ENCODE measurements at regions not wholly inside any gene's neighbourhood (a gene's known extent, or its start where the extent isn't known, plus 50 kb on each side); places are given as distances from the start of the nearest gene placed in this dataset.

GRCh38 chr3:194998417-194998816, 272.5 kb downstream of the XXYLT1 start:
- H3K4me3 ChIP-seq (ENCODE audit: low read length) = no peak overlapping the region
- 91% methylated on average over 6 of the region's 6 CpGs for WGBS
- DNase-seq = no peak
- H3K27ac ChIP-seq (ENCODE audit: low read length) = no peak overlapping the region
- intact Hi-C loops (cut with DNase I) = no loop called here
- no peaks in the 10 kb centered on the region for H3K27me3 ChIP-seq (ENCODE audit: control insufficient read depth, insufficient read depth)
- peaks cover 6% of the 10 kb centered on the region for H3K4me1 ChIP-seq (ENCODE audit: control insufficient read depth, insufficient read depth, low read length)
- no peaks in the 10 kb centered on the region for H3K9me3 ChIP-seq (ENCODE audit: control insufficient read depth, low read length)
- ATAC-seq = no peak

GRCh38 chr3:194998948-194999347, 272.0 kb downstream of the XXYLT1 start:
- WGBS = 86% methylated on average over 5 of the region's 5 CpGs
- ATAC-seq = no peak
- no peaks in the 10 kb centered on the region for H3K27me3 ChIP-seq (ENCODE audit: control insufficient read depth, insufficient read depth)
- intact Hi-C loops (cut with DNase I) = no loop called here
- H3K4me1 ChIP-seq (ENCODE audit: control insufficient read depth, insufficient read depth, low read length) = peaks cover 6% of the 10 kb centered on the region
- no peak overlapping the region for H3K27ac ChIP-seq (ENCODE audit: low read length)
- no peak for DNase-seq
- H3K9me3 ChIP-seq (ENCODE audit: control insufficient read depth, low read length) = no peaks in the 10 kb centered on the region
- H3K4me3 ChIP-seq (ENCODE audit: low read length) = no peak overlapping the region

- 89% methylated on average over 6 of the region's 6 CpGs for WGBS
- DNase-seq = no peak
- H3K9me3 ChIP-seq (ENCODE audit: control insufficient read depth, low read length) = no peaks in the 10 kb centered on the region
- no peaks in the 10 kb centered on the region for H3K27me3 ChIP-seq (ENCODE audit: control insufficient read depth, insufficient read depth)
- no peak overlapping the region for H3K4me3 ChIP-seq (ENCODE audit: low read length)
- intact Hi-C loops (cut with DNase I) = no loop called here
- peaks cover 6% of the 10 kb centered on the region for H3K4me1 ChIP-seq (ENCODE audit: control insufficient read depth, insufficient read depth, low read length)
- no peak overlapping the region for H3K27ac ChIP-seq (ENCODE audit: low read length)
- ATAC-seq = no peak
Measured at GRCh38 chr3:194999491-194999890, 271.5 kb downstream of the XXYLT1 start.

GRCh38 chr3:195001261-195001660, 269.7 kb downstream of the XXYLT1 start:
- Histone ChIP-seq H3K4me1 (ENCODE audit: control insufficient read depth, insufficient read depth, low read length) (peaks cover 6% of the 10 kb centered on the region), H3K27me3 (ENCODE audit: control insufficient read depth, insufficient read depth) (no peaks in the 10 kb centered on the region), H3K4me3 (ENCODE audit: low read length) (no peak overlapping the region), H3K9me3 (ENCODE audit: control insufficient read depth, low read length) (no peaks in the 10 kb centered on the region), H3K27ac (ENCODE audit: low read length) (no peak overlapping the region)
- no peak for DNase-seq
- intact Hi-C loops (cut with DNase I) = loop anchor here in 3 of 4 donors (5.0 to 10.0 kb wide), 5 partner anchors 104 to 264 kb away; no protein-coding TSS in a partner anchor
- ATAC-seq = no peak
- WGBS = 93% methylated on average over 6 of the region's 6 CpGs

- H3K27me3 ChIP-seq (ENCODE audit: control insufficient read depth, insufficient read depth) = no peaks in the 10 kb centered on the region
- DNase-seq (peak; percentile 41 to 86 (median 85)), ATAC-seq (peak; percentile 37 to 53)
- H3K4me1 ChIP-seq (ENCODE audit: control insufficient read depth, insufficient read depth, low read length) = peaks cover 6% of the 10 kb centered on the region
- no peak overlapping the region for H3K4me3 ChIP-seq (ENCODE audit: low read length)
- intact Hi-C loops (cut with DNase I) = loop anchor here in 3 of 4 donors (2.0 to 10.0 kb wide), 6 partner anchors 103 to 263 kb away; no protein-coding TSS in a partner anchor
- no peak overlapping the region for H3K27ac ChIP-seq (ENCODE audit: low read length)
- H3K9me3 ChIP-seq (ENCODE audit: control insufficient read depth, low read length) = no peaks in the 10 kb centered on the region
- 36% methylated on average over 9 of the region's 9 CpGs for WGBS
Measured at GRCh38 chr3:195001961-195002861, 268.7 kb downstream of the XXYLT1 start.

DNA sequence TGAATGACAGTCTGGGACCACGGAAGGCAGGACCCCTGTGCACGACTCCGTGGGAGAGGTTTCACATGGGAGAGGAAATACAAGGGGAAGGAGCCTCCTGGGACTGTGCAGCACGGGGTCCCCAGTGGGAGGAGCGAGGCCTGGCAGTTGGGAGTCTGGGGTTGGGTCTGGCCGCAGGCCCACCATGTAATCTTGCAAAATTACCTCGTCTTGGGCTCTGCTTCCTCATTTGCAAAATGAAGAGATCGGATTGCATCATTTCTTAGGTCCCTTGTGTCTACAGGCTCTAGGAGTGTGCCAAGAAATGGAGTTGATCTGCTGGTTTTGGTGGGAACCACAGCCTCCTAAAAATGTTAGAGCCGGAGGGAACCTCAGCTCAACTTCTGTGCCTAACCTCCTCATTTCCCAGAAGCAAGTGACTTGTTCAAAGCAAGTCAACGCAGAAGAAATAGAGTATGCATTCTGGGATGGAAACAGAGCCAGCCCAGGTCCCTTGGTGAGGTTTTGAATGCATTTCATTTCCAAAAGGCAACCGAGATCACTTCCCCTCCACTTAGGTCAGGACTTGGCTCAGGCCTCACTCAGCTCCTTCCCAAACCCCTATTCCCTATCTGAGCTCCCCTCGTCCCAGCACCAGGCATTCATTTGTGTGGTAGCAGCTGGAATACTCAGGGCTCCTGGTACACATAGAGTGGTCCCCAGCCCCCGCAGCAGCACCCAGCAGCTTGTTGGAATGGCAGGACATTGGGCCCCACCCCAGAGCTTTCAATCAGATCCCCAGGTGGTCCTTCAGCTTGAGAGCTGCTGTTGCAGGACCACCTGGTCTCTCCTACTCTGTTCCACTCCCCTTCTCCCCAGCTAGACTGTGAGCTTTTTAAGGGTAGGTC, 267.7 kb downstream of the XXYLT1 start:
- peaks cover 6% of the 10 kb centered on the region for H3K4me1 ChIP-seq (ENCODE audit: control insufficient read depth, insufficient read depth, low read length)
- ATAC-seq (peak; percentile 83 to 88), DNase-seq (peak; percentile 81 to 91 (median 90))
- no peaks in the 10 kb centered on the region for H3K27me3 ChIP-seq (ENCODE audit: control insufficient read depth, insufficient read depth)
- no peak overlapping the region for H3K27ac ChIP-seq (ENCODE audit: low read length)
- intact Hi-C loops (cut with DNase I) = loop anchor here in 3 of 4 donors (2.0 to 10.0 kb wide), 6 partner anchors 102 to 262 kb away; no protein-coding TSS in a partner anchor
- no peak overlapping the region for H3K4me3 ChIP-seq (ENCODE audit: low read length)
- 46% methylated on average over 13 of the region's 13 CpGs for WGBS
- no peaks in the 10 kb centered on the region for H3K9me3 ChIP-seq (ENCODE audit: control insufficient read depth, low read length)

DNA sequence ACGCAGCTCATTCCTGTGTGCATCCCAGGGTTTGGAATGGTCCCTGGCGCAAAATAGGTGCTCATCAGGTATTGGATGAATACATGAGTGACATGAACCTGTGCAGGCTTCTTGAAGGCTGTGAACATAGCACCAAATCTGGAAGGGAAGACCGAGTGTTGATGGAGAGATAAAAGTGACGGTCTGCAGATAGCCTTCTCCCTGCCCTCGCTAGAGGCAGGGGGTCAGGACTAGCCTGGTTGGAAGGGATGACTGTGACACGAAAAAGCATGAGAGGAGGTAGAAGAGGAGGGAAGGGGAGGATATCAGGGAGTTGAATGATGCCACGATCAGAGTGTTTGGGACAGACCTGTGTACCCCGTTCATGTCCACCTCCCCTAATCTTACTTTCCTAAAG, 267.1 kb downstream of the XXYLT1 start:
- no peak for ATAC-seq
- no peaks in the 10 kb centered on the region for H3K9me3 ChIP-seq (ENCODE audit: control insufficient read depth, low read length)
- no peak overlapping the region for H3K27ac ChIP-seq (ENCODE audit: low read length)
- intact Hi-C loops (cut with DNase I) = loop anchor here in 3 of 4 donors (2.0 to 10.0 kb wide), 6 partner anchors 101 to 261 kb away; no protein-coding TSS in a partner anchor
- H3K4me1 ChIP-seq (ENCODE audit: control insufficient read depth, insufficient read depth, low read length) = peaks cover 6% of the 10 kb centered on the region
- no peak overlapping the region for H3K4me3 ChIP-seq (ENCODE audit: low read length)
- WGBS = 92% methylated on average over 8 of the region's 8 CpGs
- no peak for DNase-seq
- no peaks in the 10 kb centered on the region for H3K27me3 ChIP-seq (ENCODE audit: control insufficient read depth, insufficient read depth)

GRCh38 chr3:195004512-195005250, 266.3 kb downstream of the XXYLT1 start:
- intact Hi-C loops (cut with DNase I) = loop anchor here in 3 of 4 donors (5.0 to 10.0 kb wide), 5 partner anchors 100 to 260 kb away; no protein-coding TSS in a partner anchor
- ATAC-seq (no peak), DNase-seq (no peak)
- H3K9me3 ChIP-seq (ENCODE audit: control insufficient read depth, low read length) = no peaks in the 10 kb centered on the region
- no peak overlapping the region for H3K27ac ChIP-seq (ENCODE audit: low read length)
- H3K4me3 ChIP-seq (ENCODE audit: low read length) = no peak overlapping the region
- WGBS = 93% methylated on average over 9 of the region's 9 CpGs
- H3K4me1 ChIP-seq (ENCODE audit: control insufficient read depth, insufficient read depth, low read length) = peaks cover 6% of the 10 kb centered on the region
- H3K27me3 ChIP-seq (ENCODE audit: control insufficient read depth, insufficient read depth) = no peaks in the 10 kb centered on the region

DNA sequence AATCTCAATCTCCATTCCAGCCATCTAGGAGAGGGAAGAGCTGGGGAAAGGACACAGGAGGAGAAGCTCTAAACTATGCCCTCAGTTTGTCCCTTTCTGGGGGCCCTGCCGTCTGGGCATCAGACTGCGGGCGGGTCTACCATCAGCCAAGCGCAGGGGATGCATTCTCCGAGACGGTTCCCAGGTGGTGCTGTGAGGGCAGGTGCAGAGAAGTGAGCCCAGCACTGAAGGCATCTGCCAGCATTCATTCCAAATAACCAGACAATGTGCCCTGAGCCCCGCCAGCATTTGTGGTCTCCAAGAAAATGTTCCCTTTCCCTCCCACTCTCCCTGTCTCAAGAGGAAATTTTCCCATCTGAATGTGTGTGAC, 265.7 kb downstream of the XXYLT1 start:
- peaks cover 6% of the 10 kb centered on the region for H3K4me1 ChIP-seq (ENCODE audit: control insufficient read depth, insufficient read depth, low read length)
- intact Hi-C loops (cut with DNase I) = loop anchor here in 2 of 4 donors (10.0 kb wide), 3 partner anchors 100 to 260 kb away; no protein-coding TSS in a partner anchor
- H3K9me3 ChIP-seq (ENCODE audit: control insufficient read depth, low read length) = no peaks in the 10 kb centered on the region
- H3K4me3 ChIP-seq (ENCODE audit: low read length) = no peak overlapping the region
- no peaks in the 10 kb centered on the region for H3K27me3 ChIP-seq (ENCODE audit: control insufficient read depth, insufficient read depth)
- no peak overlapping the region for H3K27ac ChIP-seq (ENCODE audit: low read length)
- no peak for DNase-seq
- WGBS = 89% methylated on average over 7 of the region's 7 CpGs
- ATAC-seq = no peak

- no peak for ATAC-seq
- intact Hi-C loops (cut with DNase I) = loop anchor here in 2 of 4 donors (10.0 kb wide), 3 partner anchors 99 to 259 kb away; no protein-coding TSS in a partner anchor
- Histone ChIP-seq H3K4me1 (ENCODE audit: control insufficient read depth, insufficient read depth, low read length) (peaks cover 6% of the 10 kb centered on the region), H3K27me3 (ENCODE audit: control insufficient read depth, insufficient read depth) (no peaks in the 10 kb centered on the region), H3K27ac (ENCODE audit: low read length) (no peak overlapping the region), H3K4me3 (ENCODE audit: low read length) (no peak overlapping the region), H3K9me3 (ENCODE audit: control insufficient read depth, low read length) (no peaks in the 10 kb centered on the region)
- DNase-seq = no peak
- WGBS = 93% methylated on average over 18 of the region's 18 CpGs
Measured at GRCh38 chr3:195005759-195006510, 265.0 kb downstream of the XXYLT1 start.
